GM12878 (cell line): ENCODE measurements at regions not wholly inside any gene's neighbourhood (a gene's known extent, or its start where the extent isn't known, plus 50 kb on each side); places are given as distances from the start of the nearest gene placed in this dataset.

Source experiments
- ATAC-seq: fragments of 200-7000 bp; cut with Tn5 transposase; 3 replicates; pipeline ENCODE4 v1.9.1; 2020; ENCODE audit warnings: mild to moderate bottlenecking, moderate library complexity
- BruUV-seq: library from RNA; stranded (reverse); fragments of 400-500 nt; replicated peaks from 2 replicates; lab custom pipeline; 2021; lab: Mats Ljungman, UMichigan
- CTCF ChIA-PET: fragments of 300-600 bp; sonication (Branson Sonifier 250); formaldehyde crosslinking; extraction: SDS; loops from one replicate; lab custom pipeline; 2021; ENCODE audit warnings: inconsistent platforms; lab: Yijun Ruan, JAX
- POLR2A ChIA-PET: fragments of 350-600 bp; formaldehyde crosslinking; extraction: SDS; loops from one replicate; lab custom pipeline; 2021; ENCODE audit warnings: inconsistent platforms; lab: Charles Lee
- RAD21 ChIA-PET: fragments of 300-600 bp; sonication (Branson Sonifier 250); formaldehyde crosslinking; loops from one replicate; lab custom pipeline; 2023; ENCODE audit warnings: antibody characterized with exemption; ENCODE audit not compliant: unreplicated experiment; lab: Charles Lee
- SMC1A ChIA-PET: fragments of 300-600 bp; sonication (Branson Sonifier 250); formaldehyde crosslinking; loops from one replicate; lab custom pipeline; 2023; ENCODE audit not compliant: unreplicated experiment, uncharacterized antibody; lab: Charles Lee
- DNase-seq: peaks from one replicate; pipeline ENCODE4 v3.0.0-alpha.2; 2011; ENCODE audit warnings: low read depth, low spot score
- FAIRE-seq: peaks from 3 replicates; lab custom pipeline; 2011; peaks lifted over from hg19 to GRCh38; lab: Jason Lieb, UNC
- H2AFZ ChIP-seq: 2 replicates; pipeline ENCODE4 v1.6.0; 2011; ENCODE audit warnings: low read depth, low read length, control low read depth; ENCODE audit not compliant: control insufficient read depth
- H3K27ac ChIP-seq: 2 replicates; pipeline ENCODE4 v1.5.1; 2011; ENCODE audit warnings: control low read depth; ENCODE audit not compliant: control insufficient read depth, insufficient read depth
- H3K27me3 ChIP-seq, 2 experiments: replicated peaks in 1 of 2; 2 replicates each; pipeline versions ENCODE4 v1.6.0 to v1.6.1; 2011; ENCODE audit warnings: low read length in 1 of 2; ENCODE audit not compliant: control insufficient read depth in 2 of 2, insufficient read depth in 2 of 2
- H3K36me3 ChIP-seq, 2 experiments: 2 replicates each; pipeline ENCODE4 v1.5.1; 2011; ENCODE audit warnings: low read length in 1 of 2; ENCODE audit not compliant: control insufficient read depth in 2 of 2, insufficient read depth in 2 of 2
- H3K4me1 ChIP-seq: 2 replicates; pipeline ENCODE4 v1.6.1; 2011; ENCODE audit warnings: mild to moderate bottlenecking, low read length, moderate library complexity, mixed read lengths; ENCODE audit not compliant: control insufficient read depth, insufficient read depth
- H3K4me2 ChIP-seq: 2 replicates; pipeline ENCODE4 v1.6.0; 2011; ENCODE audit warnings: control low read depth; ENCODE audit not compliant: control insufficient read depth, insufficient read depth
- H3K4me3 ChIP-seq: fragments of 200-600 bp; sonication (generic); 2 replicates; pipeline ENCODE4 v1.5.1; 2016
- H3K79me2 ChIP-seq: 2 replicates; pipeline ENCODE4 v1.6.0; 2011; ENCODE audit warnings: low read length; ENCODE audit not compliant: control insufficient read depth, insufficient read depth
- H3K9ac ChIP-seq: 2 replicates; pipeline ENCODE4 v1.8.0; 2011; ENCODE audit warnings: low read length, control low read depth, mixed read lengths; ENCODE audit not compliant: control insufficient read depth, insufficient read depth
- H3K9me3 ChIP-seq: replicated peaks from 3 replicates; pipeline ENCODE4 v1.5.1; 2011; ENCODE audit warnings: mild to moderate bottlenecking, low read length; ENCODE audit not compliant: control insufficient read depth, insufficient read depth
- H4K20me1 ChIP-seq: 2 replicates; pipeline ENCODE4 v1.6.0; 2011; ENCODE audit not compliant: control insufficient read depth, insufficient read depth
- ELK1 ChIP-seq: IDR thresholded peaks from 2 replicates; pipeline ENCODE4 v1.6.1; 2012; ENCODE audit warnings: low read depth, low read length, improper control_type of control experiment
- HDGF ChIP-seq: fragments of 450-650 bp; IDR thresholded peaks from 2 replicates; pipeline ENCODE4 v1.6.1; 2016; ENCODE audit warnings: antibody characterized with exemption
- HSF1 ChIP-seq: fragments of 150-350 bp; IDR thresholded peaks from 2 replicates; pipeline ENCODE4 v1.6.1; 2014; ENCODE audit warnings: mild to moderate bottlenecking, low read depth, low read length
- IKZF2 ChIP-seq, 2 experiments: fragments of 450-650 bp; IDR thresholded peaks; 2 replicates each; pipeline ENCODE4 v1.6.1; 2017; ENCODE audit warnings: mild to moderate bottlenecking in 2 of 2, moderate library complexity in 2 of 2
- KDM1A ChIP-seq: fragments of 200-600 bp; sonication (generic); IDR thresholded peaks from 2 replicates; pipeline ENCODE4 v1.6.1; 2016; ENCODE audit warnings: borderline replicate concordance
- NR2C1 ChIP-seq: fragments of 450-650 bp; IDR thresholded peaks from 2 replicates; pipeline ENCODE4 v1.6.1; 2017; ENCODE audit warnings: antibody characterized with exemption, mild to moderate bottlenecking, moderate library complexity
- PAX5 ChIP-seq: IDR thresholded peaks from 2 replicates; pipeline ENCODE4 v1.6.1; 2011; ENCODE audit warnings: low read depth, low read length, borderline replicate concordance
- SIX5 ChIP-seq: IDR thresholded peaks from 2 replicates; pipeline ENCODE4 v1.6.1; 2011; ENCODE audit warnings: mild to moderate bottlenecking, low read depth, low read length, moderate library complexity; ENCODE audit not compliant: severe bottlenecking
- SMARCA5 ChIP-seq: fragments of 450-650 bp; IDR thresholded peaks from 2 replicates; pipeline ENCODE4 v1.6.1; 2017; ENCODE audit warnings: mild to moderate bottlenecking
- TCF7 ChIP-seq: IDR thresholded peaks from 2 replicates; pipeline ENCODE4 v1.6.1; 2014; ENCODE audit warnings: antibody characterized with exemption, borderline replicate concordance
- YY1 ChIP-seq: IDR thresholded peaks from 2 replicates; pipeline ENCODE4 v1.6.1; 2011; ENCODE audit warnings: low read depth, mild to moderate bottlenecking, low read length
- ZBTB33 ChIP-seq: fragments of 450-650 bp; IDR thresholded peaks from 2 replicates; pipeline ENCODE4 v1.6.1; 2017; ENCODE audit warnings: mild to moderate bottlenecking
- ZNF622 ChIP-seq: fragments of 450-650 bp; IDR thresholded peaks from 2 replicates; pipeline ENCODE4 v1.6.1; 2017; ENCODE audit warnings: mild to moderate bottlenecking, inconsistent platforms
- WGBS: methylation state at CpG from one replicate; pipeline ENCODE4 v1.1.6; 2016; ENCODE audit warnings: low lambda C conversion rate; ENCODE audit not compliant: insufficient replicate concordance, insufficient coverage; ENCODE audit errors: missing lambda C conversion rate; 5-methylcytosine and 5-hydroxymethylcytosine counted together
- in situ Hi-C: fragments of 300-500 bp; cut with MboI; formaldehyde crosslinking; loops from 9 replicates; pipeline ENCODE4 v1.14.3; 2018; ENCODE audit warnings: mixed read lengths
- intact Hi-C: fragments of 100-400 bp; cut with micrococcal nuclease; formaldehyde crosslinking; loops from one replicate; pipeline ENCODE4 v1.14.2; 2022; ENCODE audit not compliant: unreplicated experiment

- ChIA-PET RAD21 (no interaction called here), CTCF (no interaction called here), SMC1A (no interaction called here), POLR2A (no interaction called here)
- H3K27ac ChIP-seq = no peak overlapping the region
- no peaks in the 10 kb centered on the region for H3K36me3 ChIP-seq
- H4K20me1 ChIP-seq = no peaks in the 10 kb centered on the region
- no peaks in the 10 kb centered on the region for H3K27me3 ChIP-seq
- no peak overlapping the region for H2AFZ ChIP-seq
- no peak overlapping the region for H3K4me2 ChIP-seq
- in situ Hi-C loops (no loop called here), intact Hi-C loops (no loop called here)
- no peak for DNase-seq
- H3K4me3 ChIP-seq = no peak overlapping the region
- no peak for ATAC-seq
- no peak for FAIRE-seq
- no peaks in the 10 kb centered on the region for H3K9me3 ChIP-seq
- no TSS peak for BruUV-seq
- TF ChIP-seq KDM1A = no peak
- TF ChIP-seq ZBTB33 = no peak
- no peak for TF ChIP-seq SIX5
- 28% methylated on average over 3 of the region's 3 CpGs for WGBS
- H3K4me1 ChIP-seq = no peaks in the 10 kb centered on the region
- H3K9ac ChIP-seq = no peak overlapping the region
- no peaks in the 10 kb centered on the region for H3K79me2 ChIP-seq
These were observed 165.4 kb upstream of the TACR3 start for GRCh38 chr4:103885152-103885551.

DNA sequence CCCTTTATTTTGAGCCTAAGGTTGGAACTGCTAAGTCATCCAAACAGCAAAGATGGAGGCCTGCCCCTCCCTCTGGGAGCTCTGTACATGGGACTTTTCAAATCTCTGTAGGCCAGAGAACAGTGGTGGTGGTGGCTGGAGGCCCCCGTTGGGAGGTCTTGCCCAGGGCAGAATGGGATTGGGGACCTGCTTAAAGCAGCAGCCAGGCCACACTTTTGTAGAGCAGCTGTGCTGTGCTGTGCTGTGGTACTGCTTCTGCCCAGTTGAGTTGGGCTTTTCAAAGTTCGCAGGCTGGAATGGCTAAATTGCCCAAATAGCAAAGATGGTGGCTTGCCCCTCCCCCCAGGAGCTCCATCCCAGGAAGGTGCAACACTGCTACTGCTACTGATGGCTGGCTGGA, 147.5 kb upstream of the TACR3 start:
- CTCF ChIA-PET = no interaction called here
- Histone ChIP-seq H3K79me2 (no peaks in the 10 kb centered on the region), H3K4me1 (no peaks in the 10 kb centered on the region), H3K27me3 (no peaks in the 10 kb centered on the region), H2AFZ (no peak overlapping the region), H3K4me3 (no peak overlapping the region), H3K27ac (no peak overlapping the region), H3K36me3 (no peaks in the 10 kb centered on the region), H3K9ac (no peak overlapping the region), H3K4me2 (no peak overlapping the region), H3K9me3 (no peaks in the 10 kb centered on the region), H4K20me1 (no peaks in the 10 kb centered on the region)
- 48% methylated on average over 2 of the region's 2 CpGs for WGBS
- RAD21 ChIA-PET = no interaction called here
- no TSS peak for BruUV-seq
- no peak for FAIRE-seq
- ATAC-seq = no peak
- DNase-seq = no peak
- SMC1A ChIA-PET = no interaction called here
- TF ChIP-seq TCF7 = no peak
- TF ChIP-seq YY1 = no peak
- no peak for TF ChIP-seq SMARCA5
- no peak for TF ChIP-seq PAX5
- no peak for TF ChIP-seq NR2C1
- TF ChIP-seq ELK1 = no peak
- no peak for TF ChIP-seq HDGF
- no peak for TF ChIP-seq IKZF2 (IDR thresholded peaks at IDR 0.05)
- no peak for TF ChIP-seq HSF1
- no peak for TF ChIP-seq ZNF622
- POLR2A ChIA-PET = no interaction called here
- in situ Hi-C loops (no loop called here), intact Hi-C loops (no loop called here)
